ENCODE measurements at regions not wholly inside any gene's neighbourhood (a gene's known extent, or its start where the extent isn't known, plus 50 kb on each side); places are given as distances from the start of the nearest gene placed in this dataset.
A peak's percentile ranks its signal among the peaks of the same experiment; 100 is the strongest.

- no peak for ATAC-seq (ENCODE audit: poor library complexity)
- H3K27me3 Mint-ChIP-seq, result peaks cover 83% of the 10 kb centered on the region
- intact Hi-C loops (cut with DNase I, micrococcal nuclease), result no loop called here
- Histone ChIP-seq H3K9me3 (ENCODE audit: control insufficient read depth in 1 of 2, insufficient read depth in 1 of 2, low read length in 2 of 2) (peaks cover 0 to 3% of the 10 kb centered on the region in 2 experiments), H3K27me3 (ENCODE audit: control insufficient read depth in 1 of 2, insufficient read depth in 2 of 2, low read length in 2 of 2) (peaks cover 8 to 9% of the 10 kb centered on the region in 2 experiments), H3K27ac (ENCODE audit: low read depth in 1 of 2, low read length in 2 of 2) (no peak overlapping the region), H3K4me3 (ENCODE audit: low read length) (no peak overlapping the region), H3K4me1 (ENCODE audit: insufficient read depth, low read length) (no peaks in the 10 kb centered on the region), H3K36me3 (ENCODE audit: insufficient read depth, low read length) (no peaks in the 10 kb centered on the region)
- peak in 1 of 14 experiments; percentile 8 for DNase-seq
- H3K9me3 Mint-ChIP-seq, result no peaks in the 10 kb centered on the region
- H3K36me3 Mint-ChIP-seq (ENCODE audit: low read depth), result no peaks in the 10 kb centered on the region
- POLR2A ChIA-PET, result no interaction called here
- no peaks in the 10 kb centered on the region for H3K4me1 Mint-ChIP-seq (ENCODE audit: low read depth)
- TF ChIP-seq, protein P1, sequence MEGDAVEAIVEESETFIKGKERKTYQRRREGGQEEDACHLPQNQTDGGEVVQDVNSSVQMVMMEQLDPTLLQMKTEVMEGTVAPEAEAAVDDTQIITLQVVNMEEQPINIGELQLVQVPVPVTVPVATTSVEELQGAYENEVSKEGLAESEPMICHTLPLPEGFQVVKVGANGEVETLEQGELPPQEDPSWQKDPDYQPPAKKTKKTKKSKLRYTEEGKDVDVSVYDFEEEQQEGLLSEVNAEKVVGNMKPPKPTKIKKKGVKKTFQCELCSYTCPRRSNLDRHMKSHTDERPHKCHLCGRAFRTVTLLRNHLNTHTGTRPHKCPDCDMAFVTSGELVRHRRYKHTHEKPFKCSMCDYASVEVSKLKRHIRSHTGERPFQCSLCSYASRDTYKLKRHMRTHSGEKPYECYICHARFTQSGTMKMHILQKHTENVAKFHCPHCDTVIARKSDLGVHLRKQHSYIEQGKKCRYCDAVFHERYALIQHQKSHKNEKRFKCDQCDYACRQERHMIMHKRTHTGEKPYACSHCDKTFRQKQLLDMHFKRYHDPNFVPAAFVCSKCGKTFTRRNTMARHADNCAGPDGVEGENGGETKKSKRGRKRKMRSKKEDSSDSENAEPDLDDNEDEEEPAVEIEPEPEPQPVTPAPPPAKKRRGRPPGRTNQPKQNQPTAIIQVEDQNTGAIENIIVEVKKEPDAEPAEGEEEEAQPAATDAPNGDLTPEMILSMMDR (IDR thresholded peaks at IDR 0.05), result no peak
- H3K27ac Mint-ChIP-seq, result no peak overlapping the region
- CTCF ChIA-PET, result no interaction called here
- no peak overlapping the region for H3K4me3 Mint-ChIP-seq
Measured at GRCh38 chr10:30151581-30152389, 92.4 kb upstream of the JCAD start.

- Mint-ChIP-seq H3K36me3 (ENCODE audit: low read depth) (no peaks in the 10 kb centered on the region), H3K4me3 (no peak overlapping the region), H3K4me1 (ENCODE audit: low read depth) (no peaks in the 10 kb centered on the region), H3K27me3 (peaks cover 8% of the 10 kb centered on the region), H3K9me3 (no peaks in the 10 kb centered on the region), H3K27ac (no peak overlapping the region)
- ATAC-seq (ENCODE audit: poor library complexity) (no peak), DNase-seq (no peak)
- no peak overlapping the region for H3K4me3 ChIP-seq (ENCODE audit: low read length)
- peaks cover 0 to 2% of the 10 kb centered on the region in 2 experiments for H3K27me3 ChIP-seq (ENCODE audit: control insufficient read depth in 1 of 2, insufficient read depth in 2 of 2, low read length in 2 of 2)
- ChIA-PET POLR2A (no interaction called here), CTCF (no interaction called here)
- intact Hi-C loops (cut with DNase I, micrococcal nuclease), result no loop called here
- no peaks in the 10 kb centered on the region for H3K36me3 ChIP-seq (ENCODE audit: insufficient read depth, low read length)
- H3K9me3 ChIP-seq (ENCODE audit: control insufficient read depth in 1 of 2, insufficient read depth in 1 of 2, low read length in 2 of 2), result no peaks in the 10 kb centered on the region
- H3K27ac ChIP-seq (ENCODE audit: low read depth in 1 of 2, low read length in 2 of 2), result no peak overlapping the region
- no peaks in the 10 kb centered on the region for H3K4me1 ChIP-seq (ENCODE audit: insufficient read depth, low read length)
- TF ChIP-seq, protein P1 (IDR thresholded peaks at IDR 0.05), result no peak
Measured at GRCh38 chr10:30141423-30141822, 82.0 kb upstream of the JCAD start.

GRCh38 chr10:30134171-30134945 lies 75.0 kb upstream of the JCAD start:
- Histone ChIP-seq H3K27me3 (ENCODE audit: control insufficient read depth in 1 of 2, insufficient read depth in 2 of 2, low read length in 2 of 2) (no peaks in the 10 kb centered on the region), H3K27ac (ENCODE audit: low read depth in 1 of 2, low read length in 2 of 2) (no peak overlapping the region), H3K4me1 (ENCODE audit: insufficient read depth, low read length) (no peaks in the 10 kb centered on the region), H3K36me3 (ENCODE audit: insufficient read depth, low read length) (no peaks in the 10 kb centered on the region), H3K4me3 (ENCODE audit: low read length) (no peak overlapping the region), H3K9me3 (ENCODE audit: control insufficient read depth in 1 of 2, insufficient read depth in 1 of 2, low read length in 2 of 2) (no peaks in the 10 kb centered on the region)
- ATAC-seq (ENCODE audit: poor library complexity) (no peak), DNase-seq (no peak)
- ChIA-PET POLR2A (no interaction called here), CTCF (no interaction called here)
- H3K27ac Mint-ChIP-seq, result no peak overlapping the region
- no peaks in the 10 kb centered on the region for H3K4me1 Mint-ChIP-seq (ENCODE audit: low read depth)
- H3K9me3 Mint-ChIP-seq, result no peaks in the 10 kb centered on the region
- H3K36me3 Mint-ChIP-seq (ENCODE audit: low read depth), result no peaks in the 10 kb centered on the region
- intact Hi-C loops (cut with DNase I, micrococcal nuclease), result no loop called here
- TF ChIP-seq, protein P1 (IDR thresholded peaks at IDR 0.05), result no peak
- peaks cover 43% of the 10 kb centered on the region for H3K27me3 Mint-ChIP-seq
- no peak overlapping the region for H3K4me3 Mint-ChIP-seq

All from CD4-positive, alpha-beta T cell (primary cell).